WTC11 (cell line): ENCODE measurements at regions not wholly inside any gene's neighbourhood (a gene's known extent, or its start where the extent isn't known, plus 50 kb on each side); places are given as distances from the start of the nearest gene placed in this dataset.

Experiments
- CREM ChIP-seq: sonication (generic); formaldehyde crosslinking; IDR thresholded peaks from 2 replicates; pipeline ENCODE4 v1.8.1; 2022; ENCODE audit warnings: mild to moderate bottlenecking, missing genetic modification reagents, moderate library complexity
- CTCF ChIP-seq: fragments of 200-600 bp; IDR thresholded peaks from 2 replicates; pipeline ENCODE4 v1.8.0; 2022; ENCODE audit warnings: antibody characterized with exemption
- HMGXB4 ChIP-seq: sonication (generic); formaldehyde crosslinking; IDR thresholded peaks from 2 replicates; pipeline ENCODE4 v1.8.1; 2023; ENCODE audit warnings: mild to moderate bottlenecking, moderate library complexity, missing genetic modification reagents
- JAZF1 ChIP-seq: fragments of 250-450 bp; sonication (Bioruptor Pico); IDR thresholded peaks from 2 replicates; pipeline ENCODE4 v1.9.0; 2021; ENCODE audit warnings: moderate library complexity, mild to moderate bottlenecking, inconsistent platforms
- NR3C1 ChIP-seq: sonication (generic); formaldehyde crosslinking; conservative IDR thresholded peaks from 2 replicates; pipeline ENCODE4 v1.8.1; 2023; ENCODE audit warnings: low read depth, mild to moderate bottlenecking, missing genetic modification reagents
- OVOL2 ChIP-seq: fragments of 250-450 bp; sonication (Bioruptor Pico); IDR thresholded peaks from 2 replicates; pipeline ENCODE4 v1.9.0; 2021; ENCODE audit warnings: mild to moderate bottlenecking, borderline replicate concordance
- STAT6 ChIP-seq: sonication (generic); formaldehyde crosslinking; conservative IDR thresholded peaks from 2 replicates; pipeline ENCODE4 v1.8.1; 2023; ENCODE audit warnings: mild to moderate bottlenecking, low read depth, missing genetic modification reagents, moderate library complexity
- USF2 ChIP-seq: sonication (generic); formaldehyde crosslinking; IDR thresholded peaks from 2 replicates; pipeline ENCODE4 v1.8.1; 2023; ENCODE audit warnings: mild to moderate bottlenecking, missing genetic modification reagents, moderate library complexity
- ZBTB43 ChIP-seq: sonication (generic); formaldehyde crosslinking; IDR thresholded peaks from 2 replicates; pipeline ENCODE4 v1.8.1; 2023; ENCODE audit warnings: mild to moderate bottlenecking, missing genetic modification reagents
- ZNF317 ChIP-seq: sonication (generic); formaldehyde crosslinking; IDR thresholded peaks from 2 replicates; pipeline ENCODE4 v1.8.1; 2023; ENCODE audit warnings: low read depth, mild to moderate bottlenecking, moderate library complexity, missing genetic modification reagents, borderline replicate concordance
- ZNF423 ChIP-seq: fragments of 250-450 bp; sonication (Bioruptor Pico); IDR thresholded peaks from 2 replicates; pipeline ENCODE4 v2.1.2; 2022; ENCODE audit warnings: mild to moderate bottlenecking, moderate library complexity
- ZNF425 ChIP-seq: fragments of 250-450 bp; sonication (Bioruptor Pico); conservative IDR thresholded peaks from 2 replicates; pipeline ENCODE4 v1.9.0; 2021; ENCODE audit warnings: mild to moderate bottlenecking

- TF ChIP-seq CTCF, result no peak
- TF ChIP-seq HMGXB4, result no peak
- no peak for TF ChIP-seq NR3C1 (CRISPR knock-in tag)
- TF ChIP-seq JAZF1, result no peak
- no peak for TF ChIP-seq CREM (CRISPR knock-in tag)
- TF ChIP-seq ZNF317, result no peak
- TF ChIP-seq OVOL2, result no peak
- no peak for TF ChIP-seq USF2 (CRISPR knock-in tag)
- no peak for TF ChIP-seq ZNF423 (CRISPR knock-in tag)
- TF ChIP-seq ZBTB43, result no peak
- no peak for TF ChIP-seq STAT6 (CRISPR knock-in tag)
- TF ChIP-seq ZNF425 (CRISPR knock-in tag), result no peak
Observed at GRCh38 chr13:31476266-31476665, 263.1 kb upstream of the RXFP2 start.
